HG02798 (cell line): ENCODE measurements at regions not wholly inside any gene's neighbourhood (a gene's known extent, or its start where the extent isn't known, plus 50 kb on each side); places are given as distances from the start of the nearest gene placed in this dataset.
A peak's percentile ranks its signal among the peaks of the same experiment; 100 is the strongest.

ENCODE experiments used
- ATAC-seq: cut with Tn5 transposase; IDR thresholded peaks from one replicate; pipeline ENCODE4 v1.9.1; 2021; ENCODE audit warnings: mild to moderate bottlenecking; ENCODE audit not compliant: unreplicated experiment, poor library complexity

DNA sequence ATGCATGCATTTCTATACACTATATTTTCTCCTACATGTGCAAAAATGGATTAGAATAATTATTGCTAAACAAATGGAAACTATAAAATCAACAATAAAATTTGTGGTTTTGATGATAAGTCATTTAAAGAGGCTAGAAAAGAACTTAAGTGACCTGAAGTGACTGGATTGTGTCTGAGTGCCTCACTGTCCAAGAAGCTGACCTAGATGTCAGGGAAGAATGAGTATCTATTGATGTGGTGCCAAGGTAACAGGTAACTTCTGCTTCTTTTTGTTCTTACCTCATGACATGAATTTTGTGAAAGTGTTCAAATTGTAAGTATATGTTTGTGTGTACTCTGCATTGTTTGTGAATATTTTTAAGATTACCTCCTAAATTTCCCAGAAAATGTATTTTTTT lies 1623.9 kb upstream of the ACVR2A start:
- no peak for ATAC-seq

- no peak for ATAC-seq
Observed at GRCh38 chr2:146214394-146214929, 1630.4 kb upstream of the ACVR2A start.

DNA sequence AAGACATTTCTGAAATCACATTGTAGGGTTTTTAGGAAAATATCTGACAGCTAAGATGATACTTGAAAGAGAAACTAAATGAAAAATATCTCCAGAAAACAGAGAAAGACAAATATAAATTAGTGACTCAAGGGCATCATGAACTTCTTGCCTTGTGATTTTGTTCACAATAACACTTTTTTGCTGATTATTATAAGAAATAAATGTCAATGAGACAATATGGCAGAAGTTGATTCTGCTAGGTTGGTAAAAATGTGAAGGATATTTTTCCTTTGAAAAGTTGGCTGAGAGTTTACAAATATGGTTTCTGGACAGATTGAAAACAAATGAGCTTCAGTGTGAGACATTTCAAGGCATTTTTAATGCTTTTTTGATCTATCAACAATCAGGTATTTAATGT lies 1631.2 kb upstream of the ACVR2A start:
- ATAC-seq: no peak

DNA sequence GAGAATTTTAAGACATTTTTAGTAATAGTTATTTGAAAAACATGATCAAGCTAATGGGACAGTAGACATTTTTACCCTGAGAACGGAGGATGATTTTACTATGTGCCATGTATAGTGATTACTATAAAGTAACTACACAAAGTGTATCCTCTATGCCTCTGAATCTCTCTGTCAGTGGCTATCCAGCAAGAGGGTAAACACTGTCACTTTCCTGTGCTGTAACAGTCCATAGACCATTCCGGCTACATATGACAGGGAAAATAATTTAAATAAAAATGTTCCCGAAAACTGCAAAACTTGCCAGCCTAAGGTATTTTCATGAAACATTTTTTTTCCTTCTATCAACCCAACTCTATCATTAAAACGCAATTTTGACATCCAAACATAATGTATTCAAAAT lies 1632.2 kb upstream of the ACVR2A start:
- no peak for ATAC-seq

GRCh38 chr2:146209842-146210275 lies 1635.0 kb upstream of the ACVR2A start:
- ATAC-seq: peak; percentile 56

- ATAC-seq: no peak
Observed at GRCh38 chr2:146207901-146208300, 1636.9 kb upstream of the ACVR2A start.

DNA sequence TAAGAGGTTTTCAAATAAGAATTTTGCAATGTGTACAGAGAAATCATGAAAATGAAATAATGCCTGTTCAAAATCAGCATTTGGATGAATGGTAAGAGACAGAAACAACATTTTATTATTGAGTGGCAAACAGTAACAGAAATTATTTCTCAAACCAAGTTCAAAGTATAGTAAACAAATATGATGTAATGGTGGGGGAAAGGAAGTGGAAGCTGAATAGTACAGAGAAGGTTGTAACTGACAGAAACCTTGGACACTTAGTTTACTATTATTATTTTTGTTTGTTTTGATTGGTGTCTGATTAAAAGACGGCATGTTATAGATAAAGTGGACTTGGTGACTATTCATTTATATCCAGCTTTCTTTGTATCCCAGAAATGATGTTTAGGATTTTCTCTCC lies 1637.4 kb upstream of the ACVR2A start:
- ATAC-seq: no peak

DNA sequence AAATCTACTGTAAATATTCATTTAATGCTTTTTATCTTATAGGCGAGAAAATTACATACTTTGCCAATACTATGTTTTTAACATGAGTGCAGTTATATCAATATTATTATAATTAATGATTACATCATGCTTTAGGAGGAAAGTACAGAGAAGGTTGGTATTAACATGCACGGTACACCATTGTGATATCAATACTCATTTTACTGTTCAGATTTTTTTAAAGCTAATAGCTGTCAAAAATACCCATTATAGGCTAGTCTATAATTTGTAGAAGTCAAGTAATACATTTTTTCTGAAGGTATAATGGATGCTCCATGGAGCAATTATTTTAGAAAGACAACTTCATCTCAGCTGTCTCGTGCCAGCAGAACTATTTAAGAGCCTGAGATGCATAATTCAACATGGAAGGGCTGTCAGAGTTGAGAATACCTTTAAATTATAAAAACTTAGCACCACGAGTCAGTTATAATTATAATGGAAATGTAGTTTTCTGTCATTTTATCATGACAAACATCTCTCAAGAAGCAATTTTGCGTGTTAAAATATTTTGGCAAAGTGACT lies 1641.7 kb upstream of the ACVR2A start:
- ATAC-seq: no peak

GRCh38 chr2:146193619-146194018 lies 1651.2 kb upstream of the ACVR2A start:
- no peak for ATAC-seq

DNA sequence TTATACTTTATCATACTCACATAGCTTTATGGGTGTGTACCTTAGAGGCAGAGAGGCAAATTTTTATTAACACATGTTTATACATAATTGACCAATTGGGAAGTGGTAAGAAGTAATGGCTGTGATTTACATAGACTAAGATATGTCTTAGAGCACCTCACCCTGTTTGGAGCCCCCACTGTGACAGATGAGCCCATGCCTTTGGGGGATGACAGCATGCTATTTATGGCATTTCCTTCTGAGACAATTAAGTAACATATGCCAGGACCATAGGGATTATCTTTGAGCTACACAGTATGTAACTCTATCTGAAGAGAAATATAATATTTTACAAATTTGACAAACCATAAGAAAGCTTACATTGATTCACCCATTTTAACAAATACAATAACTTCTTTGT lies 1655.3 kb upstream of the ACVR2A start:
- no peak for ATAC-seq

DNA sequence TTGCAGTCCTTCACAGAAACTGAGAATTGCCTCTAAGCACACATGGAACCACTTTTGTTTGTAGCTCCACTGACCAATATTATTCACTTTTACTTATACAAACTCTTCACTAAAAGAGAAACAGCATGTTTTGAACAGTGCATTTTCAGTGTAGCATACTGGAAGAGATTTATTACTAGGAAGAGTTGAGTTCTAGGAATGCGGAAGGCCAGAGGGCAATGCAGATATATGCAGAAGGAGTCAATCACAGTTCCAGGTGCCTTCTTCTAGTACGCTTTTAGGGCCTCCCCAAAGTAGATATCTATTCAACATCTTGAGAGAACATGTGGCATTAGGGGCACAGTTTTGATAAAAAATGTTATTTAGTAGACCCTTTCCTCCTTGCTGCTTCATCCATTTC lies 1654.0 kb upstream of the ZEB2 start:
- no peak for ATAC-seq

- ATAC-seq: no peak
Observed at GRCh38 chr2:146161256-146161882, 1641.5 kb upstream of the ZEB2 start.

DNA sequence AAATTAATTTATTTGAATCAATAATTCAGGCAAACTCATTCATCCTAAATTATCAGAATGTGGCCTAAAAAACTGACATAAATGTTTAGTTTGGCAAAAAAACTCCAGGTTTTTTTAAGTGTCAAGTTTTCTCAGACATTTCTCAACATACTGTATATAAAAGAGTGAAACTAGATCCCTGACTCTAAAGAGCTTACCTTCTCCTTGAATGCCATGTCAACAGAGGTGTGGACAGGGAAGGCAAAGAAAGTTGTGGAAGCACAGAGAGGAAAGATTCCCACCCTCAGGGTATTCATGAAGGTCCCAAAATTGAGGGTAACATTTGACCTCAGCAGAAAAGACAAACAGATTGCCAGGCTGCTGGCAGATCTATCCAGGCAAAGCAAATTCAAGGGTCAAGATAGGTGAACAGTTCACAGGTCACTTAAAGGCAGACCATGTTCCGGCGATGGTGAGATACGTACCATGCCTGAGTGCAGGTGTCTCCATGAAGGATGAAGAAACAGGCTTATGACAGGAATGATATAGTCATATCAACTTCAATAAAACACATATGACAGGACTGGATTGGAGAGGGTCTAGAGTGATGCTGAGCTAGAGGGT lies 1638.3 kb upstream of the ZEB2 start:
- no peak for ATAC-seq

DNA sequence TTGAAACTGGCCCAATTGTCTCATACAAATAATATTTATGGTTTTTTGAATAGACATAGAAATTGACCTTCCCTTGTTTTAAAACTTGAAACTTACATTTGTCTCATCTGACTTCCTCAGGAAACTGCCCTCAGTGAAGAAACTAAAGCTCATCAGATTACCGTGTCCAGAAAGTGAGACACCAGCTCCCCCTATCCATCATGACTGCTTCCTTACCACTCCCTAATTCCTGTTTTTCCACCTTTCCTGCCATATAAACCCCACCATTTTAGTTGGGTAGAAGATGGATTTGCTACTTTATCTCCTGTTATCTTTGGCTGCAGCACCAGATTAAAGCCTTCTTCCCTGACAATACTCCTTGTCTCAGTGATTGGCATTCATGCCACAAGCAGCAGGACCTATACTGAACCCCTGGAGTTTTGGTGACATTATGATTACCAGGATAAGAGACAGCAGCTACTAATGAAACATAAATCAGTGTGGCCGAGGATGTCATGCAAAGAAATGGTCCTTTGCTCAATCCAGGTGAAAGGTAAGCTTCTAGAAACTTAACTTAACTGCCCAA lies 1627.6 kb upstream of the ZEB2 start:
- no peak for ATAC-seq

GRCh38 chr2:146143971-146144370 lies 1624.1 kb upstream of the ZEB2 start:
- ATAC-seq: no peak

- no peak for ATAC-seq
Observed at GRCh38 chr2:146138820-146139219, 1618.9 kb upstream of the ZEB2 start.

DNA sequence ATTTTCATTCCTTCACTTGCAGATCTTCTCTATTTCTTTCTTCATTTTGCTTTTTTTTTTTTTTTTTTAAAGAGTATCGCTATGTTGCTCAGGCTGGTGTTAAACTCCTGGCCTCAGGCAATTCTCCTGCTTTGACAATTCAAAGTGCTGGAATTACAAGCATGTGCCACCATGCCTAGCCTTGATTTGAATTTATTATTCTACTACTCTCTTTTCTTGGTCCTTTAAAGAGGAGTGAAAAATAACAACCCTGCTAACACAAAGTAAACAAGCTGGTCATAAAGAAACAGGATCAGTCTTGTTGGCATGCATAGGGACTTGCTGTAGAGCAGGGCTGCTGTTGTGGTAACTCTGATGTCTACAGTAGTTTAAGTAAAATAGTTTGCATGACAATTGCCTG lies 1615.3 kb upstream of the ZEB2 start:
- no peak for ATAC-seq

DNA sequence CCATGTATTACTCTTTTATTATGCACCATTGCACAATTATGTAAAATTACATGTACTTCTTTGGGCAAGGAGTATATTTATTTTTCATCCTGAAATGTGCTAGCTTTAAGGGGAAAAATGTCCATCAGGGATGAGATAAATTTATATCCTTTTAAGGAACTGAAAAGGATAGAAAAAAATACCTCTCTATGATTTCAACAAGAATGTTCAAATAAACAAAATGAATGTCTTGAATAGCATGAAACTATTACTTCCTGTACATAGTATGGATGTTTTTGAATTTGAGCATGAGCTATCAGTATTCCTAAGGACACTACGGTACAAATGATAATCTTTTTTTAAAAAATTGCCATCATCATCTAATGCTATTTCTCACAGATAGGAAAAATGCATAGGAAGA lies 1611.9 kb upstream of the ZEB2 start:
- ATAC-seq: no peak

- ATAC-seq: no peak
Observed at GRCh38 chr2:146131048-146131447, 1611.1 kb upstream of the ZEB2 start.

DNA sequence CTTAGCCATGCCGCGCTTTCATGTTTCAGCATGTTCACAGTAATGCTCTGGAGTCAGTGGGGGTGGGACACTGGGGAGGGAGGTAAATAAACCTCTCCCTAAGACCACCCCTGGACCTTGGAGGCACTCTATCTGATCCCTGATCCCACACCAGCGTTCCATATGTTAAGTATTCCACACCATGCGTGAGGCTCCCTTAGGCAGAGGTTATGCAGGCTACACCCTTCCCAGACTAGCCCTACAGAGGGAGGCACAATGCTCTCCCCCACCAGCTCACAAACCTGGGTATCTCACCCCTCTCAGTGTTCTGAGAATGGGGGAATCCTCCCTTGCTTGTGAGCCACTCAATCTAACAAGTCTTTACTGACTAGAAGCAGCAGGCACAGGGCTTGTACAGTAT lies 1610.4 kb upstream of the ZEB2 start:
- no peak for ATAC-seq

- no peak for ATAC-seq
Observed at GRCh38 chr2:146129231-146129630, 1609.3 kb upstream of the ZEB2 start.

GRCh38 chr2:146128216-146128615 lies 1608.3 kb upstream of the ZEB2 start:
- no peak for ATAC-seq
